ENCODE measurements at regions not wholly inside any gene's neighbourhood (a gene's known extent, or its start where the extent isn't known, plus 50 kb on each side); places are given as distances from the start of the nearest gene placed in this dataset.

DNA sequence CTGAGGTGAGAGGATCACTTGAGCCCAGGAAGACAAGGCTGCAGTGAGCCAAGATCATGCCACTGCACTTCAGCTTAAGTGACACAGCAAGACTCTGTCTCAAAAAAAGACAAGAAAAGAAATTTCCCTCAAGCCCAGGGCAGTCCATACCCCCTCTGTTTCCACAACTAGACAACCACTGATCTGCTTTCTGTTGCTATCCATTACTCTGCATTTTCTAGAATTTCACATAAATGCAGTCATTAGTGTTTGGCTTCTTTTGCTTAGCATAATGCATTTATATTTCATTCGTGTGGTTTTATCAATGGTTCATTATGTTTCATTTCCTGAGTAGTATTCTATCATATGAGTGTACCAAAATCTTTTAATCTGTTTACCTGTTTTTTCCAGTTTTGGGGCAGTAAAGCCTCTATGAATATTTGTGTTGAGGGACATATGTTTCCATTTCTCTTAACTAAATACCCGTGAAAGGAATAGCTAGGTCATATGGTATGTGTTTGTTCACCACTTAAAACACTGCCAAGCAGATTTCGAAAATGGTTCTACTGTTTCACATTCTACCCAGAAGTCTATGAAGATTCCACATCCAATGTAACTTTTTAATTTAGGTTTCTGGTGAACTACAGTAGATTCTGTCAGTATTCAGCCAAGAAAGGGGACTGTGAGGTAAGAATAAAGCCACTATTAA, 271.8 kb downstream of the ZNF608 start:
- ATAC-seq: no peak
- TF ChIP-seq, protein P1, sequence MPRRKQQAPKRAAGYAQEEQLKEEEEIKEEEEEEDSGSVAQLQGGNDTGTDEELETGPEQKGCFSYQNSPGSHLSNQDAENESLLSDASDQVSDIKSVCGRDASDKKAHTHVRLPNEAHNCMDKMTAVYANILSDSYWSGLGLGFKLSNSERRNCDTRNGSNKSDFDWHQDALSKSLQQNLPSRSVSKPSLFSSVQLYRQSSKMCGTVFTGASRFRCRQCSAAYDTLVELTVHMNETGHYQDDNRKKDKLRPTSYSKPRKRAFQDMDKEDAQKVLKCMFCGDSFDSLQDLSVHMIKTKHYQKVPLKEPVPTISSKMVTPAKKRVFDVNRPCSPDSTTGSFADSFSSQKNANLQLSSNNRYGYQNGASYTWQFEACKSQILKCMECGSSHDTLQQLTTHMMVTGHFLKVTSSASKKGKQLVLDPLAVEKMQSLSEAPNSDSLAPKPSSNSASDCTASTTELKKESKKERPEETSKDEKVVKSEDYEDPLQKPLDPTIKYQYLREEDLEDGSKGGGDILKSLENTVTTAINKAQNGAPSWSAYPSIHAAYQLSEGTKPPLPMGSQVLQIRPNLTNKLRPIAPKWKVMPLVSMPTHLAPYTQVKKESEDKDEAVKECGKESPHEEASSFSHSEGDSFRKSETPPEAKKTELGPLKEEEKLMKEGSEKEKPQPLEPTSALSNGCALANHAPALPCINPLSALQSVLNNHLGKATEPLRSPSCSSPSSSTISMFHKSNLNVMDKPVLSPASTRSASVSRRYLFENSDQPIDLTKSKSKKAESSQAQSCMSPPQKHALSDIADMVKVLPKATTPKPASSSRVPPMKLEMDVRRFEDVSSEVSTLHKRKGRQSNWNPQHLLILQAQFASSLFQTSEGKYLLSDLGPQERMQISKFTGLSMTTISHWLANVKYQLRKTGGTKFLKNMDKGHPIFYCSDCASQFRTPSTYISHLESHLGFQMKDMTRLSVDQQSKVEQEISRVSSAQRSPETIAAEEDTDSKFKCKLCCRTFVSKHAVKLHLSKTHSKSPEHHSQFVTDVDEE (CRISPR knock-in tag; IDR thresholded peaks at IDR 0.05): no peak
- TF ChIP-seq SNAI2 (CRISPR knock-in tag; IDR thresholded peaks at IDR 0.05) (no peak), ARNTL (CRISPR knock-in tag; IDR thresholded peaks at IDR 0.05; ENCODE audit: borderline replicate concordance, low read depth) (no peak)

DNA sequence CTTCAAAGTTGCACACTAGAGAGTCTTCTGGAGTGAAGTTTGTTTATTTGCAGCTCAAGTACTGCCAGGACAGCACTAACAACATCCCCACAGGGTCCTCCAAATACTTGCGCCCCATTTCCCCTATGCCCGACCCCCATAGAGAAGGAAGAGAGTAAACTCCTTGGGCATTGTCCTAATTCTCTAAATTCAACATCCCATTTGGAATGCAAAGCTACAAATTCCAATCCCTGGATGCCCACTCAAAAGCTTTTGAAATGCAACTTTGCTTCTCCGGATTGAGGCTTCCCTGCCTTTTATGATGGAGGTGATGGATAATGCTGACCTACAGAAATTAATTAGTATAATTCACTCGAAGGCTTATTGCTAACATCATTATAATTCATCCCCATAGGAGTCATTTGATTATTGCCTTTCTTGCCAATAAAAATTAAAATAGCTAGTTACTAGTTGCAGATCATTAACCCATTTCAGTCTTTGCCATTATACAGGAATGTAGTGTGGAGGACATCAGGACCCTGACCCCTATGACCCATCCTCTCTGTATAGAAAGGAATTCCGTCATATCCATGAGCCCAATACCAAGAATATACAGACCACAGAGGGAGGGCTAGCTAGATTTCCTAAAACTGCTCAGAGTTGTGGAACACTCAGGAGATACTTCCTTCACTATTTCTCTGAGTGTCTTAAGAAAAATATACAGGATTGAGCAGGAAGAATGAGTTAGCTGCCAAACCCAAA, 277.6 kb downstream of the ZNF608 start:
- no peak for ATAC-seq
- TF ChIP-seq TCF4 (CRISPR knock-in tag; IDR thresholded peaks at IDR 0.05; ENCODE audit: borderline replicate concordance) (no peak), BACH2 (CRISPR knock-in tag; IDR thresholded peaks at IDR 0.05; ENCODE audit: borderline replicate concordance) (no peak), ARNTL (CRISPR knock-in tag; IDR thresholded peaks at IDR 0.05; ENCODE audit: borderline replicate concordance, low read depth) (no peak), ZNF8 (CRISPR knock-in tag; IDR thresholded peaks at IDR 0.05) (no peak)
- TF ChIP-seq, protein P2, sequence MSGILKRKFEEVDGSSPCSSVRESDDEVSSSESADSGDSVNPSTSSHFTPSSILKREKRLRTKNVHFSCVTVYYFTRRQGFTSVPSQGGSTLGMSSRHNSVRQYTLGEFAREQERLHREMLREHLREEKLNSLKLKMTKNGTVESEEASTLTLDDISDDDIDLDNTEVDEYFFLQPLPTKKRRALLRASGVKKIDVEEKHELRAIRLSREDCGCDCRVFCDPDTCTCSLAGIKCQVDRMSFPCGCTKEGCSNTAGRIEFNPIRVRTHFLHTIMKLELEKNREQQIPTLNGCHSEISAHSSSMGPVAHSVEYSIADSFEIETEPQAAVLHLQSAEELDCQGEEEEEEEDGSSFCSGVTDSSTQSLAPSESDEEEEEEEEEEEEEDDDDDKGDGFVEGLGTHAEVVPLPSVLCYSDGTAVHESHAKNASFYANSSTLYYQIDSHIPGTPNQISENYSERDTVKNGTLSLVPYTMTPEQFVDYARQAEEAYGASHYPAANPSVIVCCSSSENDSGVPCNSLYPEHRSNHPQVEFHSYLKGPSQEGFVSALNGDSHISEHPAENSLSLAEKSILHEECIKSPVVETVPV (CRISPR knock-in tag; IDR thresholded peaks at IDR 0.05): no peak
- TF ChIP-seq, protein P3, sequence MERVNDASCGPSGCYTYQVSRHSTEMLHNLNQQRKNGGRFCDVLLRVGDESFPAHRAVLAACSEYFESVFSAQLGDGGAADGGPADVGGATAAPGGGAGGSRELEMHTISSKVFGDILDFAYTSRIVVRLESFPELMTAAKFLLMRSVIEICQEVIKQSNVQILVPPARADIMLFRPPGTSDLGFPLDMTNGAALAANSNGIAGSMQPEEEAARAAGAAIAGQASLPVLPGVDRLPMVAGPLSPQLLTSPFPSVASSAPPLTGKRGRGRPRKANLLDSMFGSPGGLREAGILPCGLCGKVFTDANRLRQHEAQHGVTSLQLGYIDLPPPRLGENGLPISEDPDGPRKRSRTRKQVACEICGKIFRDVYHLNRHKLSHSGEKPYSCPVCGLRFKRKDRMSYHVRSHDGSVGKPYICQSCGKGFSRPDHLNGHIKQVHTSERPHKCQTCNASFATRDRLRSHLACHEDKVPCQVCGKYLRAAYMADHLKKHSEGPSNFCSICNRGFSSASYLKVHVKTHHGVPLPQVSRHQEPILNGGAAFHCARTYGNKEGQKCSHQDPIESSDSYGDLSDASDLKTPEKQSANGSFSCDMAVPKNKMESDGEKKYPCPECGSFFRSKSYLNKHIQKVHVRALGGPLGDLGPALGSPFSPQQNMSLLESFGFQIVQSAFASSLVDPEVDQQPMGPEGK (CRISPR knock-in tag; IDR thresholded peaks at IDR 0.05; ENCODE audit: borderline replicate concordance): no peak

DNA sequence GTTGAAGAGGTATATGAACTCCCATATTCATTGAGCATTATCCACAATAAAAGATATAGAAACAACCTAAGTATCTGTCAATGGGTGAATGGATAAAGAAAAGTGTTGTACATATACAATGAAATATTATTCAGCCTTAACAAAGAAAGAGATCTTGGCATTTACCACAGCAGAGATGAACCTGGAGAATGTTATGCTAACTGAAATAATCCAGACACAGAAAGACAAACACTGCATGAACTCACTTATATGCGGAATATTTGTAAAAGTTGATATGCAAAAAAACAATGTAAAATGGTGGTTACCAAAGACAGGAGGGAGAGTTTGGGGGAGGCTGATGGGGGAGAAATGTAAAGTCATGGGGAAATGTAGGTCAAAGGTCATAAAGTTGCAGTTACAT, 278.7 kb downstream of the ZNF608 start:
- TF ChIP-seq SNAI2 (CRISPR knock-in tag; IDR thresholded peaks at IDR 0.05): no peak
- TF ChIP-seq RARB (CRISPR knock-in tag; IDR thresholded peaks at IDR 0.05): no peak
- TF ChIP-seq, protein P2 (CRISPR knock-in tag; IDR thresholded peaks at IDR 0.05): no peak
- no peak for TF ChIP-seq ESRRG (CRISPR knock-in tag; IDR thresholded peaks at IDR 0.05)
- no peak for TF ChIP-seq CSDC2 (CRISPR knock-in tag; IDR thresholded peaks at IDR 0.05)
- no peak for TF ChIP-seq ZNF8 (CRISPR knock-in tag; IDR thresholded peaks at IDR 0.05)
- no peak for TF ChIP-seq BACH2 (CRISPR knock-in tag; IDR thresholded peaks at IDR 0.05; ENCODE audit: borderline replicate concordance)
- no peak for TF ChIP-seq ZFP3 (CRISPR knock-in tag; IDR thresholded peaks at IDR 0.05)
- TF ChIP-seq, protein P4, sequence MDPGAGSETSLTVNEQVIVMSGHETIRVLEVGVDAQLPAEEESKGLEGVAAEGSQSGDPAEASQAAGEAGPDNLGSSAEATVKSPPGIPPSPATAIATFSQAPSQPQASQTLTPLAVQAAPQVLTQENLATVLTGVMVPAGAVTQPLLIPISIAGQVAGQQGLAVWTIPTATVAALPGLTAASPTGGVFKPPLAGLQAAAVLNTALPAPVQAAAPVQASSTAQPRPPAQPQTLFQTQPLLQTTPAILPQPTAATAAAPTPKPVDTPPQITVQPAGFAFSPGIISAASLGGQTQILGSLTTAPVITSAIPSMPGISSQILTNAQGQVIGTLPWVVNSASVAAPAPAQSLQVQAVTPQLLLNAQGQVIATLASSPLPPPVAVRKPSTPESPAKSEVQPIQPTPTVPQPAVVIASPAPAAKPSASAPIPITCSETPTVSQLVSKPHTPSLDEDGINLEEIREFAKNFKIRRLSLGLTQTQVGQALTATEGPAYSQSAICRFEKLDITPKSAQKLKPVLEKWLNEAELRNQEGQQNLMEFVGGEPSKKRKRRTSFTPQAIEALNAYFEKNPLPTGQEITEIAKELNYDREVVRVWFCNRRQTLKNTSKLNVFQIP (CRISPR knock-in tag; IDR thresholded peaks at IDR 0.05; ENCODE audit: borderline replicate concordance, low read depth): no peak
- TF ChIP-seq GLIS3 (CRISPR knock-in tag; IDR thresholded peaks at IDR 0.05): no peak
- no peak for TF ChIP-seq ZFP30 (CRISPR knock-in tag; IDR thresholded peaks at IDR 0.05)
- no peak for TF ChIP-seq PPARA (CRISPR knock-in tag; IDR thresholded peaks at IDR 0.05; ENCODE audit: borderline replicate concordance)
- TF ChIP-seq TCF4 (CRISPR knock-in tag; IDR thresholded peaks at IDR 0.05; ENCODE audit: borderline replicate concordance): no peak
- TF ChIP-seq, protein P1 (CRISPR knock-in tag; IDR thresholded peaks at IDR 0.05): no peak
- no peak for TF ChIP-seq TOX (CRISPR knock-in tag; IDR thresholded peaks at IDR 0.05; ENCODE audit: borderline replicate concordance)
- no peak for TF ChIP-seq ZNF565 (CRISPR knock-in tag; conservative IDR thresholded peaks at IDR 0.05; ENCODE audit: low read depth)
- TF ChIP-seq, protein P3 (CRISPR knock-in tag; IDR thresholded peaks at IDR 0.05; ENCODE audit: borderline replicate concordance): no peak
- no peak for ATAC-seq
